K562 (cell line): ENCODE measurements at regions not wholly inside any gene's neighbourhood (a gene's known extent, or its start where the extent isn't known, plus 50 kb on each side); places are given as distances from the start of the nearest gene placed in this dataset.

Experiments
- HDAC6 ChIP-seq: IDR thresholded peaks from 2 replicates; pipeline ENCODE4 v1.6.1; 2012; ENCODE audit warnings: low read depth, mild to moderate bottlenecking, control low read depth, inconsistent platforms, low read length, moderate library complexity
- RAD21 ChIP-seq, 2 experiments: fragments of 250-450 bp in 1 of 2; fragments of 450-650 bp in 1 of 2; sonication (Bioruptor Pico) in 1 of 2; formaldehyde crosslinking in 1 of 2; IDR thresholded peaks in 1 of 2; conservative IDR thresholded peaks in 1 of 2; 2 replicates each; pipeline versions ENCODE4 v1.4.0 to v1.8.0; 2020 to 2022; ENCODE audit warnings: mild to moderate bottlenecking in 2 of 2, moderate library complexity in 1 of 2
- ZBTB7A ChIP-seq: IDR thresholded peaks from 2 replicates; pipeline ENCODE4 v1.6.1; 2011; ENCODE audit warnings: low read depth, mild to moderate bottlenecking, low read length, moderate library complexity, borderline replicate concordance; ENCODE audit not compliant: control insufficient read depth
- TF ChIP-seq, protein P1 (sequence below), 3 experiments: IDR thresholded peaks in 2 of 3; conservative IDR thresholded peaks in 1 of 3; 2 replicates each; pipeline ENCODE4 v1.5.1; 2011 to 2012; ENCODE audit warnings: low read length in 3 of 3, mild to moderate bottlenecking in 3 of 3, control low read depth in 2 of 3, improper control_type of control experiment in 1 of 3, inconsistent platforms in 1 of 3, low read depth in 1 of 3, mixed read lengths in 1 of 3, moderate library complexity in 1 of 3; ENCODE audit not compliant: insufficient read depth in 2 of 3

DNA sequence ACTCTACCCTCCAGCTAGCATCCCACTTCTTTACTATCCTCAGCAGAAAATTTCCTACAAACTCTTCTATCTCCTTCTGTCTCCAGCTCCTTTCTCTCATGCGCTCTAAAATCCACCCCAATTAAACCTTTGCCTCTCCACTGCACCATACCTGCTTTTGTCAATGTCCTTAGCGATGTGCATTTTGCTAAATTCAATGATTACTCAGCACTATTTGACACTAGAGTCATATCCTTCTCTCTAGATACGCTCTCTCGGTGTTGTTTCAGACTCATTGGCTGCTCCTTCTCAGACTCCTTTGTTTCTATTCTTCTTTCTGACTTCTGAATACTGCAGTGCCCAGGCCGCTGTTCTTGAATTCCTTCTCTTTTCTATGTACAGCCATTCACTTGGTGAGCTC is 144.2 kb downstream of the HLX start:
- TF ChIP-seq RAD21 (CRISPR knock-in tag; conservative IDR thresholded peaks at IDR 0.05 in 1 of 2, IDR thresholded peaks at IDR 0.05 in 1 of 2), result no peak
- TF ChIP-seq HDAC6, result no peak
- no peak for TF ChIP-seq ZBTB7A
- TF ChIP-seq, protein P1, sequence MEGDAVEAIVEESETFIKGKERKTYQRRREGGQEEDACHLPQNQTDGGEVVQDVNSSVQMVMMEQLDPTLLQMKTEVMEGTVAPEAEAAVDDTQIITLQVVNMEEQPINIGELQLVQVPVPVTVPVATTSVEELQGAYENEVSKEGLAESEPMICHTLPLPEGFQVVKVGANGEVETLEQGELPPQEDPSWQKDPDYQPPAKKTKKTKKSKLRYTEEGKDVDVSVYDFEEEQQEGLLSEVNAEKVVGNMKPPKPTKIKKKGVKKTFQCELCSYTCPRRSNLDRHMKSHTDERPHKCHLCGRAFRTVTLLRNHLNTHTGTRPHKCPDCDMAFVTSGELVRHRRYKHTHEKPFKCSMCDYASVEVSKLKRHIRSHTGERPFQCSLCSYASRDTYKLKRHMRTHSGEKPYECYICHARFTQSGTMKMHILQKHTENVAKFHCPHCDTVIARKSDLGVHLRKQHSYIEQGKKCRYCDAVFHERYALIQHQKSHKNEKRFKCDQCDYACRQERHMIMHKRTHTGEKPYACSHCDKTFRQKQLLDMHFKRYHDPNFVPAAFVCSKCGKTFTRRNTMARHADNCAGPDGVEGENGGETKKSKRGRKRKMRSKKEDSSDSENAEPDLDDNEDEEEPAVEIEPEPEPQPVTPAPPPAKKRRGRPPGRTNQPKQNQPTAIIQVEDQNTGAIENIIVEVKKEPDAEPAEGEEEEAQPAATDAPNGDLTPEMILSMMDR (IDR thresholded peaks at IDR 0.05 in 2 of 3, conservative IDR thresholded peaks at IDR 0.05 in 1 of 3; ENCODE audit: insufficient read depth in 2 of 3, low read depth in 1 of 3, low read length in 3 of 3), result no peak
